Posterior cingulate gyrus (tissue), 11 donors: ENCODE measurements at regions not wholly inside any gene's neighbourhood (a gene's known extent, or its start where the extent isn't known, plus 50 kb on each side); places are given as distances from the start of the nearest gene placed in this dataset.

Experiments used
- DNase-seq, 10 donors: peaks; one replicate each; pipeline versions ENCODE4 v3.0.0 to v3.0.0-alpha.2; 2020 to 2021; ENCODE audit warnings: mixed read lengths in 3 of 10
- intact Hi-C: fragments of 100-400 bp; cut with DNase I; formaldehyde crosslinking; loops from one replicate; pipeline ENCODE4 v1.15.1; 2023

- intact Hi-C loops = no loop called here
- DNase-seq = no peak
These were observed 172.5 kb downstream of the SMAD2 start for GRCh38 chr18:47758000-47758399.

- DNase-seq = peak; percentile 39 to 95 (median 70)
- intact Hi-C loops = no loop called here
These were observed 174.0 kb downstream of the SMAD2 start for GRCh38 chr18:47756364-47757016.

DNA sequence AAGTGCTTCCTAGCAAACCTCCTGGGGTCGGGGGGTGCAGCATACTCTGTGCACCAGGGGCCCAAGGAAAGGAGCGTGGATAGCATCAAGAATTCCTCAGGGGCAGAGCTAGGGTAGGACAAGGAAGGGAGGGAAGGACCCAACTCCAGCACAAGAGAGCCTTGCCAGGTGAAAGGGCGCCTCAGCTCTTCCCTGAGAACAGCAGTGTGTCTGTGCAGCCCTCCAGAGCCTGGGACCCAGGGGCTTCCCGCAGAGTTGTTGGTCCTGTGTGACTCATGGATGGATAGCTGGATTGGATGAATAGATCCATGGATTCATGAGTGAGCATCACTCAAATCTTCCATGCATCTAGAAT is 175.4 kb downstream of the SMAD2 start:
- DNase-seq = no peak
- intact Hi-C loops = no loop called here

DNA sequence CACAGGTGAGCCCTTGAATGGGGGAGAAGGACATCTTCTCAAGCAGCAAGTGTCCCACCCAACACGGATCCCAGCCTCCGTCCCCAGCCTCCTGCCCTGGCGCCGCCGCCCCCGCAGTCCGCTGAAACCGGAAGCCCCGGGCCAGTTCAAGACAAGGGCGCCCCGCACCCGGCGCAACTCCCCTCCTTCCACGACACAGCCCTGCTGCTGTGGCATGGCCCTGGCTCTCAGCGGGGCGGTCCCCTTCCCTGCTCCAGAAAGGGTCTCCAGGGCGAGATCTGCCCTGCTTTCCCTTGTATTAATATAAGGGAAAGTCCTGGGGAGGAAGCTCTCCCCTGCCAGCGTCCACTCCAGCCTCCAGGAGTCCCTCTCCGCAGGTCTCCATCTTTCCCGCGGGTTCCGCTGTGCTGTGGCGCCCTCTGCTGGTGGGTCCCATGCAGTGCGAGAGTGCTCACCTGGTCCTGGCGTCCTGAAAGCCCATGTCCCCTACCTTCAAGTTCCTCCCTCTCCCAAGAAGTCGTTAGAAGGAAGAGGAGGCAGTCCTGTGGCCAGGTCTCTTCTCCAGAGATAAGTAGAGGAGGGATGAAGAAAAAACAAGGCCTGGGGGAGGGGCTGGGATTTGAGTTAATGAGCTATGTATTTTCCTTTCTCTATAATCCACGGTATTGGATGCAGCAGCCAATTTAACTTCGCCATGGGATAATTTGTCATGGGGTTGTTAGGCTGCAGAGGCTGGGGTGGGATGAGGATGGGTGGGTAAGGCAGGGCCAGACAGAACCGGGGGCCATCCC is 176.0 kb downstream of the SMAD2 start:
- intact Hi-C loops = no loop called here

GRCh38 chr18:47752796-47753645 is 177.4 kb downstream of the SMAD2 start:
- peak in 1 of 10 donors; percentile 47 for DNase-seq
- intact Hi-C loops = no loop called here

More for the DNA sequence above, 176.0 kb downstream of the SMAD2 start:
- peak in 7 of 10 donors; percentile 19 to 90 (median 50) for DNase-seq

DNA sequence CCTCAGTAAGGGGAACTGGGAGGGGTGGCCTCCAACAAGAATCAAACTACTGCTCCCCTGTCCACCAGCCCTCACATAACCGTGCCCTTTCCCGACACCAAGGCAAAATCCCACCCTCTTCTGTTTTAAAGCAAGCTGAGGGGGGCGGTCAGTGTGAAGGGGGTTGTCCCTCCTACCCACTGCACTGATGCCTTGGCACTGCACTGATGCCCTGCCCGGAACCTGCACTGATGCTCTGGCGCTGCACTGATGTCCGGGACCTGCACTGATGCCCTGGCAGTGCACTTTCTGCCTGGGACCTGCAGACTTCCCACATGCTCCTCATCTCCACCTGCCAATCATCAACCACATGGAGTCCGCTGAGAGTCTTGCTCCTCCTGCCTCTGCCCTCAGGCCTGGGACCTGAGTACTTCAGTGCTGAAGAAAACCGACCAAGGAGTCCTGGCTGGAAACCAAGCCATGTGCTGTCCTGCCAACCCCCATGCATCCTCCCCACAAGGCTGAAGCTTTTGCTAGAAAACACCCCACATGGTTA is 179.5 kb downstream of the SMAD2 start:
- intact Hi-C loops = no loop called here
- DNase-seq = peak in 1 of 10 donors; percentile 67

DNA sequence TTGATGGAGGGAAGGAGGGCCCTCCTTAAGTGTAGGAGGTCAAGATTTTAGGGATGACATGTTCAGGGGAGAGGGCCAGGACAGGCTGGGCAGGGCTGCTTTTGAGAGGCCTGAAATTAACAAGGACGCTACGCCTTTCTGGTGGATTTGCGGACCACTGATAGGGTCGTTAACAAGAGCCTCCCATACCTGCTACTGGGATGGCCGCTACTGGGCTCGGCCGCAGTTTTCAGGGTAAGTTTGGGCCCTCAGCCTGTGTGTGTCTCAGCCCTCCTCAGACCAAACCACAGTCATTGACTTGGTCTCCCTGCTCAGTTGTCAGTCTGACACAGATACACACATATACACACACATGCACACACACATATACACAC is 180.9 kb downstream of the SMAD2 start:
- no peak for DNase-seq
- intact Hi-C loops = loop anchor here (1.0 to 5.0 kb wide), 3 partner anchors 534 to 697 kb away; no protein-coding TSS in a partner anchor

DNA sequence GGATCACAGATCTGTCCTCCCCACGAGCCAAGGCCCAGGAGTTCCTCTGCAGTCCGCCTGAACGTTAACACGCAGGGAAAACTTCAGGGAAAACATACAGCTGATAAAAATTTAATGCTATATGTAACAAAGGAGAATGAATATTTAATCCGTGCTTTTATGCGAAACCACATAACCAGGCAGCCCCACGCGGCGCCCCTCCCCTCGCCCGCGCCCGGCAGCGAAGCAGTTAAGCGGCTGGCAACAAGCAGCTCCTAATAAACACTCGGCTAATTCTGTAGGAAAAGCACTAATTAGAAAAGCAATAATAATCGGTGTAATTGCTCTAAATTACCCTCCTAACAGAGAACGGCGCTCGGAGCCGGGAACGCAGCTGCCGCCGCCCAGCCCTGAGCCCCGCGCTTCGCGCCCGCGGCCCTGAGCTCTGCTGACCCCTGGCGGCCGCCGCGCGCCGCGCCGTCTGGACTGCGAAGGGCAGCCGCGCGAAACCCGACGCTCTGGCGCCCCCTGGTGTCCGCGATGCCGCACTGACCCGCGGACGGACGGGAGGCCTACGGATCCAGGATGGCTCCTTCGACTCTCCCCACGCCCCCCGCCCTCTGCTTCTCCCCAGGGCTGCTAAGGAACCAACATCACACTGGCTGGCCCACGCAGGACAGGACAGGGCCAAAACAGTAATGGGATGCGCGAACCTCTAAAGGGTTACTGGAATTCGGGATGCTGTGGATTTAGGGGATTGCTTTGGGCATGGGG is 181.4 kb downstream of the SMAD2 start:
- DNase-seq = peak; percentile 48 to 97 (median 80)
- intact Hi-C loops = loop anchor here (1.0 to 5.0 kb wide), 3 partner anchors 534 to 697 kb away; no protein-coding TSS in a partner anchor

DNA sequence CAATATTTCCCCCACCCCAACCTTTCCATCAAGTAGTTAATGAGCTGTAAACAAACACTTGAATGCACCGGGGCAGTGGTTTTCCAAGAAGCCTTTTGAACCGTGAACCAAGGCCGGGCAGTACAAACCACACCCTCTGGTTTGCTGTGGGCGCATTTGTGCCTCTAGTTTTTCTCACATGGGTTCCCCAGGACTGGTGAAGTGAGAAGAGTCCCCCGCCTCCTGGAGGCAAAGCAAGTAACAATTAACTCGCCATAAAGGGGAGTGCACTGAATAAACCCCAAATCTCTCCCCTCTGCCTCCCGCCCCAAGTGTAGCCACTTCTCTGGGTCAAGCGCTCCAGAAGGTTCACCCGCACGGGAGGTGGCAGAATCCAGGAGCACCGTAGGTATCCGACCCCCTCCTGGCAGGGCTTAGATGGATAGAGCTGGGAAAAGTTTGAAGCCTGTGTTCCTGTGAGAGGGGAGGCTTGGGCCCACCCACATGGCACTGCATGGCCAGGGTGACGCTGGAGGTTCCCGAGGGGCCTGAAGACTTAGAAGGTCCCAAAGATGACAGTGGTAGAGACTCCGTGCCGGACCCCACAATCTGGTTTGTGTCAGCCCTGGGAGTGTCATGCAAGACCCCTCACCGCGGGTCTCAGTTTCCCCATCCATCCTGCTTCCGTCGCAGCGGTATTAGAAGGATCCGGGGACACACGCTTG is 182.2 kb downstream of the SMAD2 start:
- intact Hi-C loops = loop anchor here (2.0 to 5.0 kb wide), 2 partner anchors 647 to 696 kb away; no protein-coding TSS in a partner anchor

GRCh38 chr18:47747260-47747795 is 183.1 kb downstream of the SMAD2 start:
- intact Hi-C loops = loop anchor here (5.0 kb wide), 1 partner anchor 695 kb away; no protein-coding TSS in a partner anchor
- DNase-seq = no peak

More for the DNA sequence above, 182.2 kb downstream of the SMAD2 start:
- peak in 1 of 10 donors; percentile 75 for DNase-seq

DNA sequence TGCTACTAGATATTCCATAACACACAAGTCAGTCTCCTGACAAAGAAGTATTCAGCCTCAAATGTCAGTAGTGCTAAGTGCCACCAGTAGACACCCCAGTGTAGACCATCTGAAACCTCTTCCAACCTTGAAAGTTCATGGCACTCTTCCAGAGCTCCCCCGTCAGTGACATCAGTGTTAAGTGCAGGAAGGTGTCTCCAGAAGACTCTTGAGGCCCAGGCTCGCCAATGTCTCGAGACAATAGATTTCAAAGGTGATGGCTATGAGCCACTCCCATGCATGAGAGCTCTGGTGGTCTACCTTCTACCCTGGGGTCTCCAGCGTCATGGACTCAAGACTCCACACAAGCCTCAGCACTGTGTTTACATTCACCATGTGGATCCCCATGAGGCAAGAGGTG is 183.8 kb downstream of the SMAD2 start:
- intact Hi-C loops = loop anchor here (5.0 kb wide), 1 partner anchor 694 kb away; no protein-coding TSS in a partner anchor
- DNase-seq = no peak

DNA sequence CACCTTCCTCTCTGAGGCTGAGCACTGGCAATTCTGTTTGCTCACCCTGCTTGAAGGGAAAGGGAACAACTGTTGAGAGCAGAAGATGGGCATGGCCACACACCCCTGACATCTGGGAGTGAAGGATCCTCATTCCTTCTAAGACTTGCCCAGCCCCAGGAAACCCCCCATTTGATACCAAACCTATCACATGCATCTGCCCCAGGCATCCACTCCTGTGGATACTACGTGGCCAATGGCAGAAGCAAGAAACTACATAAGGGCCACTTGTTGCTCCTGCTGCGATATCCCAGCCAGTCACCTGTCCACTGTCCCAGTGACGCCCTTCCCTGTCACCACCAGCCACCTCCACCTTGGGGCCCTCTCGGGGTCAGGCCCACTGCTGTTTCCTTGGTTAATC is 185.2 kb downstream of the SMAD2 start:
- no peak for DNase-seq
- intact Hi-C loops = loop anchor here (5.0 kb wide), 1 partner anchor 693 kb away; no protein-coding TSS in a partner anchor

DNA sequence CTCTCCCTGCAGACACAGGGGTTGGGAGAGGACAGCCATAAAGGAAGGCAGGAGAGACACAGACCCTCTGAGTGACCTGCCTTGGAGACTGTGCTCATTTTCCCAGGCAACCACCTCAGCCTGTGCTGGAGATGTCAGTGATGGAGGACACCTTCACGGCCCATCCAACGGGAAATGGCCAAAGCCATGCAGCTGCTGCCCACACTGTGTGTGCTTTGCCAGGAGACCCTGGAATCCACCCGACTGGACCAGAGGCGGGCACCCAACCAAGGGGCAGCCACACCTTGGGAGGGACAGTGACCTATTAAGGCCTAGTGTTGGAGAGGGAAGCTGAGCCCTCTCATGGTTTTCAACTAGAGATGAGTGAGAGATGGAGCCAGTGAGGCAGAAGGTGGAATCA is 192.5 kb downstream of the SMAD2 start:
- DNase-seq = peak in 1 of 10 donors; percentile 76
- intact Hi-C loops = no loop called here

- intact Hi-C loops = no loop called here
- peak in 1 of 10 donors; percentile 47 for DNase-seq
These were observed 193.1 kb downstream of the SMAD2 start for GRCh38 chr18:47737198-47737830.

GRCh38 chr18:47736376-47737140 is 193.9 kb downstream of the SMAD2 start:
- intact Hi-C loops = no loop called here
- no peak for DNase-seq

GRCh38 chr18:47735041-47735702 is 195.3 kb downstream of the SMAD2 start:
- intact Hi-C loops = no loop called here
- peak in 1 of 10 donors; percentile 53 for DNase-seq

DNA sequence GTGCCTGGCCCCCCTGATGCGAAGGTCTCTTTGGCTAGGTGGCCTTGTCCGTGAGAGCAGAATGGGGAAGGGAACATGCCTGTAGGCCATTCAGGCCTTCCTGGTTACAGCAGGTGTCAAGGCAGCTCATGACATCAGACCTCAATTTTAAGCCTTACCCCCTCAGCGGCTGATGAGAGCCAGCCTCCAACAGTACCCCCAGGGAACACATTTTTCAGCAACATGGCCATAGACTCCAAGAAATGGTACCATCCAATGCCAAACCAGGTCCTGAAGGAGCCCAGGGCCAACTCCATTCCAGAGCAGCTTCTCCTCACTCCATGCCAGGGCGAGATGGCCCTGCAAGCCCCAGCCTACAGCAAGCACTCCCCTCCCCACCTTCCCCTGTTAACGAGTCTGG is 199.2 kb downstream of the SMAD2 start:
- intact Hi-C loops = no loop called here
- no peak for DNase-seq
